DMS53 (cell line): ENCODE measurements at regions not wholly inside any gene's neighbourhood (a gene's known extent, or its start where the extent isn't known, plus 50 kb on each side); places are given as distances from the start of the nearest gene placed in this dataset.
"Not testable (repeated sequence)": the region's sequence is repeated elsewhere in the genome, so short reads cannot be mapped to it uniquely, and the experiment has no call there.

ENCODE experiments used
- DNase-seq: peaks from one replicate; lab custom pipeline; 2025; lab: John Stamatoyannopoulos, UW

- DNase-seq = no peak
Observed at GRCh38 chr14:101080922-101081593, 177.5 kb upstream of the RTL1 start.

DNA sequence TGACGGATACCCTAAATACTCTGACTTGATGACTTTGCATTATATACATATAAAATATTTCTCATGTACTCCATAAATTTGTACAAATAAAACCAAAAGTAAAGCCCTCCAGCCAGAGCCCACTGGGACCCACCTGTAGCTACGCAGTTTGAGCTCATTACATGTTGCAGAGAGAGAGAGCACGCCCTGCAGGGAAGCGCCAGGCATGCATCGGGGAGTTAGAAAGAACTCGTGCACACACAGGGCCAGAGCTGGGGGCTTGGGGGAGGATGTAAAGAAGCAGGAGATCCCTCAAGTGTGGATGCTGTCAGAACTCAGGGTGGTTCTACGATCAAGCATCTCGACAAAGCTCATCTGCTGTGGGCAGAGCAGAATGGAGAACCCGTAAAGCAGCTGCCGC is 178.5 kb upstream of the RTL1 start:
- DNase-seq = no peak

DNA sequence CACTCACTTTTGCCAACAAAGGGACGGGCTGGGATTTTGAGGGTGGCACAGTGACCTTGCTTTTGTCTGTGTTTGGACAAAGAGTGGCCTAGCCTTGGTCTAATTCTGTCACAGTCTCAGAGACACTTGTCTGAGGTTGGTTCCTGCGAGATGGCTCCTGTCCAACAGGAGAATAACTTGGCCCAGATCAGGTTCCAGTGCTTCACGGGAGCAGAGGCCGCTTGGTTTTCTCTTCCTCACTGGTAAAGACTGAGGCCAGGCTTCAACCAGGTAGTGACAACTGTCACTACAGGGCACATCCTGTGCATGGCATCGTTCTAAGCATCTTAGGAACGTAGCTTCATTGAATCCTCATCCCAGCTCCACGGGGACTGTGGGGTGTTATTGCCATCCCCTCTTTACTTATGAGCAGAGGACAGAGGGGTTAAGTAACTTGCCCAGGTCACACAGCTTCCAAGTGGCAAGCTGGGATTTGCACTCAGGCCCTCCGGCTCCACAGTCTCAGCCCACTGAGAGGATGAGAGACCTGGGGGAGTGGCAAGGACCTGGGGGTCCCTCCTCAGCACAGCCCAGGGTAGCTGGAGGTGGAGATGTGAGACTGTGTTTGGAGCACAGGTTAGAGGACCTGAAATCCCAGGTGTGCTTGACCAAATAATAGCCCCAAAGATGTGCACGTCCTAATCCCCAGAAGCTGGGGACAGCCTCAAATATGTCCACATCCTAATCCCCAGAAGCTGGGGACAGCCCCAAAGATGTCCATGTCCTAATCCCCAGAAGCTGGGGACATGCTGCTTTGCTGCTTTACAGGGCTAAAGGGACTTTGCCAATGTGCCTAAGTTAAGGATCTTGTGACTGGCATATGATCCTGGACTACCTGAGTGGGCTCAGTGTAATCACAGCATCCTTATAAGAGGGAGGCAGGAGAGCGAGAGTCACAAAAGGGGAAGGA is 179.2 kb upstream of the RTL1 start:
- DNase-seq = no peak

DNA sequence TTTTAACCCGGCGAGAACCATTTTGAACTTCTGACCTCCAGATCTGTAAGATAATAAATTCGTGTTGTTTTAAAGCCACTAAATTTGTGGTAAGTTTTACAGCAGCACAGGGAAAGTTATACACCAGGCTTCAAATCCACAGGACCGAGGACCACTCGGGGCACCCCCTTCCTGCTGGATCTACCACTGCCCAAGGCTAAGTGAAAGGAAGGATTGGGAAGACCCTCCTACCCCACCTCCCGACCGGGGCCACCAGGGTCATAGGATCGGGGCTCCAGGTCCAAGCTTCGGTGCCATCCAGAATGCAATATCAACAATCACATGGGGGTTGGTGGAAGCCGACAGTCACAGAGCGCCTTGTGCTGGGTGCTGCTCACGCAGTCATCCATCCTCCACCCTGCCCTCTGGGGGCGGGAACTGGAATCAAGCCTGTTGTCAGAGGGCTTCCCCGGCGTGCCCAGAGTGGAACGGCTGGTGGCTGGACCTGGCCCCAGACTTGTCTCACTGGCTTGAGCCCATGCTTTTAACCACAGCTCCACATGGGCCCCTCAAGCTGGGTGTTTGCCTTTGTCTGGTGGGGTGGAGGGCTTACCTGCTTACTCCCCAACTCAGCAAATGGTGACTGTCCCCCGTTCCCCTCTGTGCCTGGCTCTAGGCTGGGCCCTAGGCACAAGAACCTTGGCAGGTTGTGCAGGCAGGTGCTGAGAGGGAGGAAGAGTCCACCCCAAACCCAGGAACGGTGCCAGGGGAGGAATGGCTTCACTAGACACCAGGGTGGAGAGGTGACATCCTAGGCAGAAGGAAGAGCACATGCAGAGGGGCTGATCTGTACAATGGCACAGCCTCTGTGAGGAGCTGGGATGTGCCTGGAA is 180.3 kb upstream of the RTL1 start:
- DNase-seq = no peak

DNA sequence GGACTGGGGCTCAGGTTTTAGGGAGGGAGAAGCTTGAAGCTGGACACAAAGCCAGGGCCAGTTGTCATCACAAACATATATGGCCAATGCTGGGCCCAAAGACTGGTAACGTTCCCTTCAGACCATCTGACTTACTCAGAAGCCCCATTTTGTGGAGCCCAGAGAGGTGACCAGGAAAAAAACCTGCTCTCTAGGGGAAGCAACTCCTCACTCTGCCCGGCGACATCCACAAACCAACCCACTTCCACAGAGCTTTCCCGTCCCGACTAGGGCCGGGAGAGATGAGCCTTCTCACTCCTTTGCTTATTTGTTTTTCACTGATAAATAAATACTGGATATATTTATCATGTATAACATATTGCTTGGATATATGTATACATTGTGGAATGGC is 180.9 kb upstream of the RTL1 start:
- DNase-seq = no peak

- no peak for DNase-seq
Observed at GRCh38 chr14:101086926-101087325, 183.4 kb upstream of the RTL1 start.

GRCh38 chr14:101087614-101088394 is 184.3 kb upstream of the RTL1 start:
- no peak for DNase-seq

GRCh38 chr14:101088395-101088667 is 184.8 kb upstream of the RTL1 start:
- no peak for DNase-seq

- no peak for DNase-seq
Observed at GRCh38 chr14:101088714-101089113, 185.2 kb upstream of the RTL1 start.

GRCh38 chr14:101090478-101090877 is 187.0 kb upstream of the RTL1 start:
- not testable (repeated sequence) for DNase-seq

DNA sequence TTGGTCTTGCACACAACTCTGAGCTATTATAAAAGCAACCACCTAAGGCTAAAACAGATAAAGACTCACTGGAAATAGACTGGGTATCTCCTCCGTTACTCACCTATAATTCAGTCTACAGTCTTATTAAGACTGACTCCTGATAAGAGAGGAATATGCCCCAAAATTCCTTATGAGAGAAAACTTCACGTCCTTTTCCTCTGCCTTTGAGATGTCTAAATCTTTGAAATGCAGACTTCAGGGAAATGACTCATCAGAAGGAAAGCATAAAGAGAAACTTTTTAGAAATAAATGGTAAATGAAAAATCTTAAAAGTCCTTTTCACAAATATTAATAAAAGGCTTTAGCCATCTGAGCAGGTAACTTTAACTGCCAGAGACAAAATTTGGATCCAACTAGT is 187.5 kb upstream of the RTL1 start:
- DNase-seq = no peak

- not testable (repeated sequence) for DNase-seq
Observed at GRCh38 chr14:101094916-101095315, 191.4 kb upstream of the RTL1 start.

GRCh38 chr14:101096551-101096950 is 193.0 kb upstream of the RTL1 start:
- no peak for DNase-seq

- DNase-seq = no peak
Observed at GRCh38 chr14:101097109-101097793, 193.7 kb upstream of the RTL1 start.

DNA sequence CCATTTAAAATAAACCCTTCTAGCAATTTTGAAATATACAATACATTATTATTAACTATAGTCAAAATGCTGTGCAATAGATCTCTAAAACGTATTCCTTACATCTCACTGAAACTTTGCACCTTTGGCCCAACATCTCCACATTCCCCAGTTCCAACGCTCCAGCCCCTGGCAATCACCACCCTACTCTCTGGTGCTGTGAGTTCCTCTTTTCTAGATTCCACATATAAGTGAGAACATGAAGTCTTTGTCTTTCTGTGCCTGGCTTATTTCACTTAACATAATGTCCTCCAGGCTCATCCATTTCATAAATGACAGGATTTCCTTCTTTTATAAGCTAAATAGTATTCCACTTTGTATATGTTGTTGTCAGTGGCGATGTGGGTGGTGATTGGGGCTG is 194.7 kb upstream of the RTL1 start:
- DNase-seq = no peak

GRCh38 chr14:101098641-101099040 is 195.1 kb upstream of the RTL1 start:
- DNase-seq = no peak

- DNase-seq = no peak
Observed at GRCh38 chr14:101101456-101102056, 198.0 kb upstream of the RTL1 start.

- DNase-seq = no peak
Observed at GRCh38 chr14:101102875-101103274, 199.4 kb upstream of the RTL1 start.

DNA sequence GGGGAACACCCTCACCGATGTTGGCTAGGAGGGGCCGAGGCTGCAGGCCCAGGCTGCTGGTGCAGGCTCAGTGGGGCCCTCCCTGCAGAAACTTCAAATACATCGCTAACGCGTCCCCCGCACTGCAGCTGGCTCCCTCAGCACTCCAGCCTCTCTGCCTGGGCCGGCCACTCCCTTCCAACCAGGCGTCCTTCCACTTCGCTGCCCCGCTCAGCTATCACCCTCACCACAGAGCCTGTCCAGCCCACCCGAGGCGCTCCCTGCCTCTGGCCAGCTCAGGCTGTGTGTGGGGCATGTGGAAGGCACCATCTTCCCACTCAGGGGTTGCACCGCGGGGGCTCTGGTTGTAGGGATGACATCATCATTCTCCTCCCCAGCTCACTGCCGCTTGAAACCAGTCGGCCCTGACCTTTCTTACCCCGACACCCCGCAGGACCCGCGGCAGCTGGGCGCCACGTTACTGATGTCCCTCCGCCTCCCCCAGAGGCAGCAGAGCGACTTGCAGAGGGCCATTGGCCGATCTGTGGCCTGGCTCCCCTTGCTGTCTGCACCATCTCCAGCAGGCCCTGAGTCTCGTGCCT is 199.9 kb upstream of the RTL1 start:
- no peak for DNase-seq

DNA sequence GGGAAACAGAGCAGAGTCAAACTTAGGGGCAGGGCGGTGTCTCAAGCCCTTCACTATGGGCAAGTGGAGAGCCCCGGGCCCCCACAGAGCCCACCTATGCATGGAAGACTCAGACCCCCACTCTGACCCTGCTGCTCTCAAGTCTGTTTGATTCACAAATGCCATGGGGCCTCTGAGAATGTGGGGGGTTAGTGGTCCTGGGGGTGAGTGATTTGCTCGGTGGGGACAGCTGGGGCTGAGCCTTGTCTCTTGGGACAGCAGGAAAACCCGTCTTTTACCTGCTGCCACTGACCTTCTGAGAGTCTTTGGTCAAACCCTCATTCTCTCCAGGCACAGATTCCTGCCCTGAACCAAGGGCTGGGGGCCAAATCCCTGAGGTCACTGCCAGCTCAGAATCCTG is 201.0 kb upstream of the RTL1 start:
- DNase-seq = no peak
